CD4-positive, CD25-positive, alpha-beta regulatory T cell (primary cell): ENCODE measurements at regions not wholly inside any gene's neighbourhood (a gene's known extent, or its start where the extent isn't known, plus 50 kb on each side); places are given as distances from the start of the nearest gene placed in this dataset.

Source experiments
- ATAC-seq, 2 donors: fragments of 150-1000 bp; cut with Tn5 transposase; one replicate each; pipeline ENCODE4 v1.10.0; 2021; ENCODE audit warnings: low read depth in 2 of 2, moderate number of reproducible peaks in 2 of 2, moderate library complexity in 1 of 2
- DNase-seq, 3 donors: peaks; one replicate each; pipeline versions ENCODE4 v3.0.0 to v3.0.0-alpha.2; 2012 to 2022; ENCODE audit warnings: mixed read lengths in 1 of 3
- H3K27ac ChIP-seq: one replicate; pipeline ENCODE4 v1.7.0; 2013; ENCODE audit warnings: mild to moderate bottlenecking, low read length; ENCODE audit not compliant: insufficient read depth, poor library complexity, severe bottlenecking
- H3K27me3 ChIP-seq: one replicate; pipeline ENCODE4 v1.7.0; 2013; ENCODE audit warnings: low read length; ENCODE audit not compliant: control insufficient read depth, insufficient read depth
- H3K36me3 ChIP-seq: one replicate; pipeline ENCODE4 v1.7.0; 2013; ENCODE audit warnings: mild to moderate bottlenecking, low read length, moderate library complexity; ENCODE audit not compliant: control insufficient read depth, insufficient read depth
- H3K4me1 ChIP-seq: 2 replicates; pipeline ENCODE4 v1.7.0; 2013; ENCODE audit warnings: mild to moderate bottlenecking, low read length; ENCODE audit not compliant: insufficient read depth, control insufficient read depth, poor library complexity, severe bottlenecking
- H3K4me3 ChIP-seq: one replicate; pipeline ENCODE4 v1.7.0; 2013; ENCODE audit warnings: low read depth, mild to moderate bottlenecking, low read length, moderate library complexity
- H3K9me3 ChIP-seq, 2 experiments: 1 replicate in 1 of 2; 2 replicates in 1 of 2; pipeline ENCODE4 v1.7.0; 2013; ENCODE audit warnings: low read length in 2 of 2, mild to moderate bottlenecking in 1 of 2, moderate library complexity in 1 of 2; ENCODE audit not compliant: control insufficient read depth in 2 of 2
- H3K27ac Mint-ChIP-seq, 3 donors: one replicate each; pipeline ENCODE4 v1.8.0; 2020 to 2022; ENCODE audit warnings: mild to moderate bottlenecking in 3 of 3, mixed read lengths in 3 of 3, moderate library complexity in 2 of 3
- H3K27me3 Mint-ChIP-seq: one replicate; pipeline ENCODE4 v1.8.0; 2022; ENCODE audit warnings: mild to moderate bottlenecking, mixed read lengths
- H3K36me3 Mint-ChIP-seq: one replicate; pipeline ENCODE4 v1.8.0; 2020; ENCODE audit warnings: mixed read lengths
- H3K4me1 Mint-ChIP-seq, 4 donors: one replicate each; pipeline ENCODE4 v1.8.0; 2020 to 2022; ENCODE audit warnings: mixed read lengths in 4 of 4, mild to moderate bottlenecking in 1 of 4
- H3K4me3 Mint-ChIP-seq, 4 donors: one replicate each; pipeline ENCODE4 v1.8.0; 2020 to 2022; ENCODE audit warnings: mild to moderate bottlenecking in 4 of 4, mixed read lengths in 4 of 4, moderate library complexity in 3 of 4
- H3K9me3 Mint-ChIP-seq, 7 donors: one replicate each; pipeline ENCODE4 v1.8.0; 2020 to 2022; ENCODE audit warnings: mixed read lengths in 7 of 7, mild to moderate bottlenecking in 3 of 7, moderate library complexity in 2 of 7

DNA sequence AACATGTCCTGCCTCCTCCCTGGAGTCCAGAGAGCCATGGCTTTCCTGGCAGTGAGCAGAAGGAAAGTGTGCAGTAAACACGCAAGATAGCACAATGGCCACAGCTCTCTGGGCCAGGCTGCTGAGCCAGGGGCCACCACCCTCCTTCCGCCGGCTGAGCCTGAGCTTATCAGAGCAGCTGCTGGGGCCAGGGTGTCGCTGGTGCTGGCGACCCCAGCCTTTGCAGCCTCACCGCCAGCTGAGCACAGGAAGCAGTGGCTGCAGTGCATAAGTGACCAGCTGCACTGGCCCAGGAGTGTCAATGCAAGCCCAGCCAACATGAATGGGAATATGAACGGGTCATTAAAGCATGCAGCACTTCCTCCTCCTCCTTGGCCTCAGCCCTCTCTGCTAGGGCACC lies 172.0 kb downstream of the ZFP36L2 start:
- Histone ChIP-seq H3K4me1 (peaks cover 12% of the 10 kb centered on the region), H3K9me3 (no peaks in the 10 kb centered on the region), H3K27ac (no peak overlapping the region), H3K4me3 (no peak overlapping the region), H3K27me3 (no peaks in the 10 kb centered on the region), H3K36me3 (no peaks in the 10 kb centered on the region)
- Mint-ChIP-seq H3K27ac (no peak overlapping the region), H3K4me1 (peaks cover 5 to 30% (median 11%) of the 10 kb centered on the region in 4 donors), H3K4me3 (no peak overlapping the region), H3K36me3 (no peaks in the 10 kb centered on the region), H3K9me3 (peaks cover 0 to 2% (median 0%) of the 10 kb centered on the region in 7 donors), H3K27me3 (no peaks in the 10 kb centered on the region)
- ATAC-seq (no peak), DNase-seq (no peak)

DNA sequence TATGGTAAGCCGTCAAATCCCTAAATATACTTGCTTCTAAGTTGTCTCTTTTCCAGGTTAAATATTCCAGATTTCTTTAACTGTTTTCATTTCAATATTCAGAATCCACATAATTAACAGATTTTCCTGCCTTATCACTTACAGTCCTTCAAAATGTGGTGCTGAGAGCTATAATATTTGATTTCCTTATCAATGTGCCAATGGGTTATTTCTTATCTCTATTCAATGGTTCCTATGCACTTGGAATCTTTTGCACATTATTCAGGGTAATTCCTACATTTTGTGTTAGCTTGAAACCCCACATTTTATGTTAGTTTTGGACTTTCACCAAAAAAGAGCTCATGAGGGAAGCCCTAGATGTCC lies 173.5 kb downstream of the ZFP36L2 start:
- Histone ChIP-seq H3K36me3 (no peaks in the 10 kb centered on the region), H3K4me3 (no peak overlapping the region), H3K9me3 (no peaks in the 10 kb centered on the region), H3K4me1 (no peaks in the 10 kb centered on the region), H3K27me3 (no peaks in the 10 kb centered on the region), H3K27ac (no peak overlapping the region)
- Mint-ChIP-seq H3K4me3 (no peak overlapping the region), H3K27me3 (no peaks in the 10 kb centered on the region), H3K4me1 (peaks cover 0 to 19% (median under 1%) of the 10 kb centered on the region in 4 donors), H3K9me3 (no peaks in the 10 kb centered on the region), H3K27ac (no peak overlapping the region), H3K36me3 (no peaks in the 10 kb centered on the region)
- DNase-seq (no peak), ATAC-seq (no peak)

DNA sequence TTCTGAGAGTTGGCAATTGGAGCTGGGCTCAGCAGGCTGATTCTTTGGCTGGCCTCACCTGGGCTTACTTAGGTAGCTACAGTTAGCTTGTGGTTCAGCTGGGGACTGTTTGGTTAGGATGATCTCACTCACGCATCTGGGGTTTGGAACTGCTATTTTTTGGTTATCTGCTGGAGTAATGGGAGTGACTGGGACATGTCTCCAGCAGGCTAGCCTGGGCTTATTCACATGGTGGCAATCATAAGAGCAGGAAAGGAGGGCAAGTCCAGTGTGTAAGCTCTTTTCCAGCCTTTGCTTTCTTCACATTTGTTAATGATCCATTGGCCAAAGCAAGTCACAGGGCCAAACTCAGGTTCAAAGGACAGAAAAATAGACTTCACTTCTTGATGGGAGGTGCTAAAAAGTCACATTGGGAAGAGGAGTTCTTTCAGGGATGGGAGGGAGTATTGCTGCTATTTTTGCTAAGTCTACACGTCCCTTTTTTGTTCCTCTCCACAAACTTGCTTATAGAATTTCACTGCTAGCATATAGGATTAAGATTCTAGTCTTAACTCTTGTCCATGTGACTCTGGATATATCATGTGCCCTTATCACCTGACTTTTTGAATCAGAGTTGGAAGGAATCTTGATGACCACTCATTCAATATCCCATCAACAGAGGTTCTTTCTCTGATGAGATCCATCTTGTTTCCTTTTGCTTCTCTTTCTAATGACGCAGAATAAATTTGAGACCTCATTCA lies 174.0 kb downstream of the ZFP36L2 start:
- Mint-ChIP-seq H3K36me3 (no peaks in the 10 kb centered on the region), H3K4me3 (no peak overlapping the region), H3K4me1 (peaks cover 0 to 20% (median 3%) of the 10 kb centered on the region in 4 donors), H3K27ac (no peak overlapping the region), H3K27me3 (no peaks in the 10 kb centered on the region), H3K9me3 (no peaks in the 10 kb centered on the region)
- Histone ChIP-seq H3K4me3 (no peak overlapping the region), H3K27ac (no peak overlapping the region), H3K27me3 (no peaks in the 10 kb centered on the region), H3K4me1 (no peaks in the 10 kb centered on the region), H3K9me3 (no peaks in the 10 kb centered on the region), H3K36me3 (no peaks in the 10 kb centered on the region)
- ATAC-seq = no peak
- no peak for DNase-seq

DNA sequence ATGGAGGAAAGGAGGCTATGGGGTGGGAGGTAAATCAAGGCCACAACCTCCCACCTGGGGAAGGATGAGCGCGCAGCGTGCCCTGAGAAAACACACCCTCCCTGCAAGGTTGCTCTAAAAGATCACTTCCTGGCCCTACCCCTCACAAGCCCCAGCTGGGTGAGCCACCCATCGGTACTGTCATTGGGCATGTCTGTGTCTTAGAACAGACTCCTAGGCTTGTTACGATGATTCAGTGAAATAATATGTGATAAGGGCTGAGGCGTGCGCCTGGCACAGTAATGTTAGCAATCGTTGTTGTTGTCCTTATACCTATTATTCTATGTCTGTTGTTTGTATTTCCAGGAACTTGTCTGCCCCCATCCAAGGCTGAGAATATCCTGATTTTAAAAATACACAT lies 175.1 kb downstream of the ZFP36L2 start:
- no peaks in the 10 kb centered on the region for H3K27me3 ChIP-seq
- no peak overlapping the region for H3K4me3 ChIP-seq
- H3K9me3 ChIP-seq = no peaks in the 10 kb centered on the region
- peaks cover 5% of the 10 kb centered on the region for H3K4me1 ChIP-seq
- Mint-ChIP-seq H3K27me3 (peaks cover 5% of the 10 kb centered on the region), H3K27ac (peak overlapping the region in 1 of 3 donors; percentile 42), H3K36me3 (no peaks in the 10 kb centered on the region), H3K9me3 (no peaks in the 10 kb centered on the region), H3K4me1 (peaks cover 0 to 28% (median 4%) of the 10 kb centered on the region in 4 donors), H3K4me3 (no peak overlapping the region)
- no peaks in the 10 kb centered on the region for H3K36me3 ChIP-seq
- ATAC-seq = peak; percentile 76
- peak in 1 of 3 donors; percentile 54 for DNase-seq
- H3K27ac ChIP-seq = no peak overlapping the region

DNA sequence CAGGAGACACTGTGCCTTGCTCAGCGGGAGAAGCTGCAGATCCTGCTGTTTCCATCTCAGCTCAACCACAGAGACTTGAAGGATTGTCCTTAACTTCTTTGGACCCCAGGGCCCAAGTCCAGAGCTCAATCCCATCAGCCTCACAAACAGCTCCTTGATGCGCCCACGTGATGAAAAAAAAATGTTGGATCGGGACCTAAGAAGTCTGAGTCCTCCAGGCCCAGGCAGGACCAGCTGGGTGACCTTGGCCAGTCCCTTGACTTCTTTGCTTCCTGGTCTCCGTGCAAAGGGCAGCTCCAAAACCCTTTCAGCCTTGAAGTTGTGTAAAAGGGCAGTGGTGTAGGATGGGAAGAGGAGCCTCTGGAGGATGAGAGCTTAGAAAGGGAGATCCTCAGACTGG lies 175.5 kb downstream of the ZFP36L2 start:
- DNase-seq = no peak
- H3K4me3 ChIP-seq = no peak overlapping the region
- Mint-ChIP-seq H3K4me1 (peaks cover 0 to 30% (median 4%) of the 10 kb centered on the region in 4 donors), H3K9me3 (no peaks in the 10 kb centered on the region), H3K27ac (peak overlapping the region in 1 of 3 donors; percentile 42), H3K27me3 (peaks cover 5% of the 10 kb centered on the region), H3K36me3 (no peaks in the 10 kb centered on the region), H3K4me3 (no peak overlapping the region)
- no peaks in the 10 kb centered on the region for H3K9me3 ChIP-seq
- no peaks in the 10 kb centered on the region for H3K36me3 ChIP-seq
- H3K27me3 ChIP-seq = no peaks in the 10 kb centered on the region
- H3K27ac ChIP-seq = no peak overlapping the region
- peaks cover 5% of the 10 kb centered on the region for H3K4me1 ChIP-seq
- ATAC-seq = no peak

DNA sequence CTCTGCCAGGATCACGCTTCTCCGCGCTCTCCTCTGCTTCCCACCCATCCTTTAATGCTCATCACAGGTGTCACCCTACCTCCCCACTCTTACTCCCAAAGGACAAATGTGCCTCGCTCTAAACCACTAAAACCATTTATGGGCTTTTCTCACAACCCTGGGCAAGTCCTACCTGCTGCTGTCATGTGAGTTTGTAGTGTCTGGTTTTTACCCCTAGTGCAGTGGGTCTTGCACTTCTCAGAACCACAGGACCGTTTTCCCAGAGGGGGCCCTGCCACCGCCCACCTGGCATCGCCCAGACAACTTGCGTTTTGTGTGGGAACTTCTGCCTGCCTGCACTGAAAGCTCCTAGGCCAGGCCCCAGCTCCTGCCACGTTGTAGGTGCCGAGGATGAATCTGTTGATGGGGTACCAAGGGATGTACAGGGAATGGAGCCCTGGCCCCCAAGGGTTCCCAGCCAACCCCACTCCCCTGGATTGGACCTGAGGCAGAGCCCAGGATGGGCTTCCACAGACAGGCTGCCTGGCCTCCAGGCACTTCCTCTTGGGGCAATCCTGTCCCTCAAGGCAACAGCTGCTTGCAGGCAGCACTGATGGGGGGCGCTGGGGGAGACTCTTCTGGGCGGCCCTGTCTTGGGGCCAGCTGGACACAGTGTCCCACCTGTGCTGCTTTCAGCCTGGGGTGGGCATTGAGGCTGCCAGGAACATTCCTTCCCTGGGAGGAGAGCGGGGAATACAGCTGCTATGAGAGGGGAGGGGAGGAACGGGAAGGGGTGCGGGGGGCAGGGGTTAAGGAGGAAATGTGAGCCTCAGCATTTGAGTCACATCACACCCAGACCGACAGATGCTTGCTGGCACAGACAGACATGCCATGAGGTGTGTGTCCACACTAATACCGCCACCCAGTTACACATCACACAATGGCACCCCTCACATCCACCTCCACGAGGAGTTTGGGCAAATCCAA lies 176.3 kb downstream of the ZFP36L2 start:
- DNase-seq (no peak), ATAC-seq (no peak)
- no peaks in the 10 kb centered on the region for H3K9me3 Mint-ChIP-seq
- H3K27me3 ChIP-seq = no peaks in the 10 kb centered on the region
- peaks cover 5% of the 10 kb centered on the region for H3K27me3 Mint-ChIP-seq
- H3K4me1 ChIP-seq = peaks cover 5% of the 10 kb centered on the region
- H3K4me3 ChIP-seq = no peak overlapping the region
- H3K36me3 Mint-ChIP-seq = no peaks in the 10 kb centered on the region
- no peak overlapping the region for H3K4me3 Mint-ChIP-seq
- no peak overlapping the region for H3K27ac ChIP-seq
- H3K36me3 ChIP-seq = no peaks in the 10 kb centered on the region
- H3K9me3 ChIP-seq = no peaks in the 10 kb centered on the region
- peak overlapping the region in 2 of 3 donors; percentile 40 to 58 for H3K27ac Mint-ChIP-seq
- peaks cover 0 to 31% (median 4%) of the 10 kb centered on the region in 4 donors for H3K4me1 Mint-ChIP-seq

DNA sequence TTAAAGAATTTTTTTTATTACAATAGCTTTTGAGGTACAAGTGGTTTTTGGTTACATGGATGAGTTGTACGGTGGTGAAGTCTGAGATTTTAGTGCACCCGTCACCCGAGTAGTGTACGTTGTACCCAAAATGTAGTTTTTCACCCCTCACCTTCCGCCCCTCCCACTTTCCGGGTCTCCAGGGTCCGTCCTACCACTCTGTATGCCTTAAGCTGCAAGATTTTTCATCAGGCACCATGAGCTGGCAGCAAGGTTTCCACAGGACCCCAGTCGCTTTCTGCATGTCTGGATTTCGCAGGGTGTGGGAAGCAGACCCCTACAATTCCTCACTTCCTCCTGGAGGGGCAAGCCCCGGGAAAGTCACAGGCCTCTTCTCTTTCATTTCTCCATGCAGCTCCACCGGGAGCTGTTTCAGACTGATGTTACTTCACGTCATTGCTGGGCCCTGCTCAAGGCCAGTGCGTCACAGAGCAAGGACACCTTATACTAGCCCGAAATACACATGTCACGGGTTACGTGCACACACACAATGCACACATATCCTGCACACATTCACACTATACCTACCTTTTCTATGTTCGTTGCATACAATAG lies 179.1 kb downstream of the ZFP36L2 start:
- Mint-ChIP-seq H3K9me3 (no peaks in the 10 kb centered on the region), H3K4me3 (peak overlapping the region in 1 of 4 donors; percentile 1), H3K27me3 (peaks cover 5% of the 10 kb centered on the region), H3K36me3 (no peaks in the 10 kb centered on the region), H3K27ac (peak overlapping the region in 2 of 3 donors; percentile 11 to 24), H3K4me1 (peaks cover 0 to 31% (median 3%) of the 10 kb centered on the region in 4 donors)
- Histone ChIP-seq H3K9me3 (no peaks in the 10 kb centered on the region), H3K27ac (no peak overlapping the region), H3K4me3 (peak overlapping the region; percentile 26), H3K4me1 (peaks cover 5% of the 10 kb centered on the region), H3K27me3 (no peaks in the 10 kb centered on the region), H3K36me3 (no peaks in the 10 kb centered on the region)
- peak in 1 of 3 donors; percentile 8 for DNase-seq
- no peak for ATAC-seq
